COR-L47 (cell line): ENCODE measurements at regions not wholly inside any gene's neighbourhood (a gene's known extent, or its start where the extent isn't known, plus 50 kb on each side); places are given as distances from the start of the nearest gene placed in this dataset.

Source experiments
- DNase-seq: peaks from one replicate; lab custom pipeline; 2025; lab: John Stamatoyannopoulos, UW

DNA sequence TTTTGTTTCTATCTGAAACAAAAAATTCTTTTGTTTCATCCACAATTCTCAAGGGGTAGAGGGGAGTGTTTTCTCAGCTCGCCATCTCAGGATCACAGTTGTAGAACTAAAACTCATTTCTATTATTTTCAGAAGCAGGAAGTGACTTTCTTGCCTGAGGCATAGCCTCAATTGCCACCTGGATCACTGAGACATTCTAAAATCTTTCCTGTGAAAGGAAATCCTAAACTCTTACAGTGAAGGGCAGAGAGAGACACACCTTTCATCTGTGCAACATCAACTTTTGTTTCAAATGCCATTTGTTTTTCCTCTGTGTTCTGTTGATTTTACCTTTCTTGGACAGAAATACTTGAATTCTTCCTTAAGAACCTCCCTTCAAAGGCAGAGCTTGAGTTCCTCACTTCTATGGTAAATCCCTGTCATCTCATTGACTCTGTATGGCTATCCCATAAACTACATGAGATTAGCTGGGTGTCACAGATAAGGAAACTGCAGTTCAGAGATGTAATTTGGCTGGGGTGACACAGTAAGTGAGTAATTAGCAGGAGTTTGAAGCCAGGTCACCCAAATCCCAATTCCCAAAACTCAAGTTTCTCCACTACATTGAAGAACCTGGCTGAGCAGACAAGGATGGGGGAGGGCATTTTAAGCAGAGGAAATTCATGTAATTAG is 224.4 kb upstream of the HTR2A start:
- DNase-seq = no peak

DNA sequence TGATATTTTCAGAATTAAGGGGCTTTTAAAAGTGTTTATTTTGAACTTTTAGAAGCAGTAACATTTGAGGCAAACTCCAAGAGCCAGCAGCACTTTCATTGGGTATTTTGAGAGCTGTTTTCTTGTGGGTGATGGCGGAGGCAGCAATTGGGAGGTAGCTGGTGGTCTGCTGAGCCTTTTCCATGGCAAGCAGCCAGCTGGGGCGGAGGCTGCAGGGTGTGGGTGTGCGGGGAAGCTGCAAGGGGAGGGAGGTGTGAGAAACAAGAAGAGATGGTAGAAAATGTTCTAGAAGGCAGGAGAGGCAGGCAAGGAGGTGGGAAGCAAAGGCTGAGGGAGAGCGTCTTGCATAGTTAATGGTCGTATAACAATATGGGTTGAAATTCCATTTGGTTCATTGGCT is 223.4 kb upstream of the HTR2A start:
- DNase-seq = no peak

DNA sequence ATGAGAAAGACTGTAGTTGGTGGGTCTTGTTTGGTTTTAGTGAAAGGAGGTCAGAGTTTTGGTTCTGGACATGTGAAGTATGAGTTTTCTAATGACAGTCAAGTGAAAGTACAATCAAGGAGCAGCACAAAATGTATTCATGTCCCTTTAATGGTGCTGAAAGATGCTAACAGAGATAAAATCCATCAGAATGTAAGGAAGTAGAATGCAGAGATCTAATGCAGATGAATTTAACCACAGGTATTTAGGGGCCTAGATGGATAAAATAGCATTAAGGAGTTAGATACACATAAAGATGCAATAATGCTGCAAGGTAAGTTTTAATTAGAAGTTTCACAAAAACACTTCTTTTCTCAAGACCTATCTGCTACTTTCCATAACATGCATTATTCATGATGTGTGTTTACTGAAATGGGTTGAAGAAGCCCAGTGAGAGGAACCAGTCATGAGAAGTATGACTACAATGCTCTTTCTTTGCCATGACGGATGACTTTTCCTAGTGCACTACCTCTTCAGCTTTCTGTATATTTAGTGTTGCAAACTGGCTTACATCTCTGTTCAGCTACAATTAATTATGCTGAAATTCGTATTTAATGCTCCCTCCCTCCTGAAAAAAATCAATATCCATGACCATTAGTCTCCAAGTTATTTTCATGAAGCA is 222.9 kb upstream of the HTR2A start:
- no peak for DNase-seq

DNA sequence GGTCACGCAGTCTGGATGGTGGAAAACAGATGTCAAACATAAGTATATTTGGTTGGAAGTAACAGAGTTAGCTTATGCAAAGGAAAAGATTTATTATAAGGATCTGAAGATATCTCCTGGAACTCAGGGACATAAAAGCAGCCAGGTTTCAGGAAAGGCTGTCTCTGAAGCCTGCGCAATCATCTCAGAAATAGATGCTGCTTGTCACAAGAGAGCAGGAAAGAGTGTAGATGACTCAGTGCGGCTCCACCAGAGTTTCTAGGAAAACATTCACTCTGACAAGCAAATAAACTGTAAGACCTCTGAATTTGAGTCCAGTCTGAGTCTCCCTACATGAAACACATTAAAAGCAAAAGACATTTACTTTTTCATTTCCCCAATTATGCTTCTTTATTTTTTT is 220.4 kb upstream of the HTR2A start:
- DNase-seq = no peak

DNA sequence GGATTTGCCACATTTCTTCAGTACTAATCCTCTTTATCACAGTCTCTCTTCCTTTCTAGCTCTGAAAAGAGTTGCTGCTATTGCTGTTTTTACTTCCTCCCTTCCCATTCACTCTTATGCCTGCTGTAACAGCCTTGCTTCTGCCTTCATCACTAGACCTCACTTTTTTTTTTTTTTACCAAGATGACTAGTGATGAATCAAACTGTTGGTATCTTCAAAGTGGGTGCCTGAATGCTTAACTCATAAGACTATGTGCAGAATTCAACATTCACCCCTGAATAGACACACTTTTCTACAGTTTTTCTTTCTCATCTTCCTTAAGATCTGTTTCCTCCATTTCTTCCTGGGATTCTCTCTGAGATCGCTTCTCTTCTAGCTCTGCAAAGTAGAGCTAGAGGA is 217.2 kb upstream of the HTR2A start:
- no peak for DNase-seq

DNA sequence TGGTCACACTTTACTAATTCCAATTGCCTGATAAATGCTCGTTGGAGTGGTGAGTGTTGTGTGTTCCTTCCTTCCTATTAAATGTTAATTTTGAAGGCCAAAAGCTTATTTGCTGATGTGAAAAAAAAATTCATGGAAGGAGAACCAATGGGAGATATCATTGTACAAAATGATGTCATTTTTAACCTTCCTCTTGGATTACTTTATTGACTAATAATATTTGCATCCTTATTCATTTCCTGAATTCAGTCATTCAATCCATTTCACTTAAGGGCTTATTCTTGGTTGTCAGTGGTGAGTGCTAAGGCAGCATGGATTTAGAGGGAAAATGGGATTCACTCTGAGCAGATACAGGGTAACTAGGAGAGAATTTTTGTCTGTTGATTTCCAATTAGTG is 216.0 kb upstream of the HTR2A start:
- no peak for DNase-seq

DNA sequence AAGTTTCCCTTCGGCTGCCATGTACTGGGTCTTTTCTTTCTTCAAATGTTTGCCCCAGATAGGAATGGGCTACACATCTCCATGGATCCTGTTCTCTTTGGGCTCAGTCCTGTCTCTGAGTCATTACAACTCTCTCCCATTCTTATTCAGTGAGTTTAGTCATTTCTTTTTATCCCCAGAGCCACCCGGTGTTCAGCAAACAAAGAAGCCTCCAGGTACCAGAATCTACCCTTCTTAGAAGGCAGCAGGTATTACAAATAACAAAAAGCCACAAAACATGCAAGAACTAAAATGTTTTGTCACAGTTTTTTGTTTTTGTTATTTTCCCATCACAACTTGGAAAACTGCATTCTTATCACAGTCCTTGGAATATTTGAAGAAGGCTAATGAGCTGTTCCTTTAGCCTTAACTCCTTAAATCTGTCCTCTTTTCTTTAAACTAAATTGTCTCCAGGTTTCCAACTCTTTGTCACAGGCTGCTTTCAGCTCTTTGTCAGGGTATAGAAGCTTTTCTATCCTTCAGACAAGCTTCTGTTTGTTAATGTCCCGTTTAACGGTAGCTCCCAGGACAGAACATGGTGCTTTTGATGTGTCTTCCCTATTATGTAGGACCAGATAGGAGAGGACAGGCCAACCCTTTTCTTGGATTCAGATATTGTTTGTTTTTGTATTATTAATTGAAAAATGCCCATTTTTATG is 215.5 kb upstream of the HTR2A start:
- DNase-seq = no peak

DNA sequence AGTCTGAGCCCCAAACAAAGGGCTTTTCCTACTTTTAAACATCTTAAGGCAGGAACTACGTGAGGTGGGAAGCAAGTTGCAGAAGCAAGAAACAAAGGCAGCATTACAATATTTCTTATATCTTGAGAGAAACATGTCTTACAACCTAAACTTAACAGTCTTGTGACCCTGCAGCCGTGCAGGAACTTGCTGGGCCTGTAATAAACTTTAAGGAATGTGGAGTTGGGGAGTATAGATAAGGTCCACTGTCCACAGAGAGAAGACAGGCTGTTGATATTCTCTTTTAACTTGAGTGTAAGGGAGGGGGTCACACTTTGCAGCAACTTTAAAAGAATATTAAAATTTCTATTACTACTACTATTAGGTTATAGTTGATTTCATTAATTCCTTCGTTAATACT is 214.6 kb upstream of the HTR2A start:
- DNase-seq = no peak

DNA sequence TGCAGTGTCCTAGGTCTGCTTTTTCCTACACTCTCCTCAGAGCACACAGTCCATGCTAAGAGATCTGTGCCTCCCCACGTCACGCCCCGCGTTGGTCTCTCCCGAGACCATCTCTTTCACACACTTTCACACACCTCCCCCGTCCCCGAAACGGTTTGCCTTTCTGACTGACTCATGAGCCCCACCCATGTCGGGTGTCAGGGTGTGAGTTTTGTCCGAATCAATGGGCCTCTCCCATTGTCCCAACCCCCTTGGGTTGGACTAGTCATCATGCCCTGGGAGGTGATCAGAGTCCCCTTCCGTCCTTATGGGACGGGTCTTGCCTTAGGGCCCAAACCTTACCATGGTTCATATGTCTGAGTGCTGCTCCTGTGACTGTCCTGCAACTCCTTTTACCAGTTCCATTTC is 214.0 kb upstream of the HTR2A start:
- DNase-seq = no peak

DNA sequence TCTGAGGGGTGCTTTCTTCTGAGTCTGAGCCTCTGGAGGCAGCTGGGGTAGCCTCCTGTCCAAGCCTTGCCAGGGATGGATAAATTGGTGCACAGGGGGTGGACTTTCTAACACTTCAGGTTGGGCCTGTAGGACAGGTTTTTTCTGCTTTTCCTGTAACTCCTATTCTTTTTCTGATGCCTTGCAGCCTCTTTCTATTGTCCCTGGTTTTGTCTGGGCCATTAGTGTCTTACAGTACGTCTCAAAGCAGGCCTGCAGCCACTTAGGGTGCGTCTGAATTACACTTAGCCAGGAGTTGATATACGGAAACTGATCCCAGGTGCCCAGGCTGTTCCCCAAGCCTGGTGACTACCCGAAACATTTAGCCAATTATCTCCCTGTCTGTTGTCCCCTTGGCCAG is 213.3 kb upstream of the HTR2A start:
- no peak for DNase-seq

DNA sequence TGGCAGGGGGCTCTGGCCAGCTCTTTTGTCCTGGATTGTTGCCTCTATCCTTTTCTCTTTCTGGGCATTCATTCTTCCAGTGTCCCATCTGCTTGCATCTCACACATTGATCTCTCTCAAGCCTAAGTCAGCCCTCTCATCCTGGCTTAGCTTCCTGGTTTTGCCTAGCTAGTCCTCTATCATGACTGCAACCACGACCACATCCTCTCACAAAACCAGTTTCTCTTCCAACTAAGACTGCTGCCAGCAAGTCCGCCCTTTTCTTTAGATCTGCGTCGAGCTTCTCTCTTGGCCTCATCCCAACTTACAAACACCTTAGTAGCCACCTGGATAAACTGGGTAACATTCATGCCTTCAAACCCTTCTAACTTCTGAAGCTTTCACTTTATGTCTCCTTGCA is 212.2 kb upstream of the HTR2A start:
- no peak for DNase-seq

DNA sequence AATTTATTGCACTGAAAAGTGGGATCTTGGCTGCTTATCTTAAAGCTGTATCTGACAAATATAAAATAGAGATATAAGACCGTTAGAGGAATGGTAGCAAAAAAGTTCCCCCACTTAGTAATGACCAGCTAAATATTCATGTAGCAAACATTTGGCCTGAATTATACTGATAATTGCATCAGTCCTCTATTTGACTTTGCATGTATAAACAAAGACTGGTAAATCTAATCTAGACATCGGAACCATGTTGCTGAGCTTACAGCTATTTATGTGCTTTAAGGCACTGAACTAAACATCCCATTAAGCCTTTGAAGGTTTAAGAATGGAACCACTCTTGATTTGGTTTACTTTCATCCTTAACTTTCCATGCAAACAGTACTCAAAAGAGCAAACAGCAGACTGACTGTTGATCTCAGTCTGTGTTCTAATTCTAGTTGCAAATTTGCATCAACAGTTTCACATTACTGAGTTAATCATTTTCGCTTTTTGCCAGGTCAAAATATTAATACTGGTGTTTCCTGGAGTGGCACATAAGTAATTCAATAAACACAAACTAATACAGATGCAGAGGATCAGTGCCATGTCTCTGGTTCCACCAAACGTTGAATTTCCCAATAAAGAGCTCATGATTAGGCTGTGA is 203.5 kb upstream of the HTR2A start:
- DNase-seq = no peak

DNA sequence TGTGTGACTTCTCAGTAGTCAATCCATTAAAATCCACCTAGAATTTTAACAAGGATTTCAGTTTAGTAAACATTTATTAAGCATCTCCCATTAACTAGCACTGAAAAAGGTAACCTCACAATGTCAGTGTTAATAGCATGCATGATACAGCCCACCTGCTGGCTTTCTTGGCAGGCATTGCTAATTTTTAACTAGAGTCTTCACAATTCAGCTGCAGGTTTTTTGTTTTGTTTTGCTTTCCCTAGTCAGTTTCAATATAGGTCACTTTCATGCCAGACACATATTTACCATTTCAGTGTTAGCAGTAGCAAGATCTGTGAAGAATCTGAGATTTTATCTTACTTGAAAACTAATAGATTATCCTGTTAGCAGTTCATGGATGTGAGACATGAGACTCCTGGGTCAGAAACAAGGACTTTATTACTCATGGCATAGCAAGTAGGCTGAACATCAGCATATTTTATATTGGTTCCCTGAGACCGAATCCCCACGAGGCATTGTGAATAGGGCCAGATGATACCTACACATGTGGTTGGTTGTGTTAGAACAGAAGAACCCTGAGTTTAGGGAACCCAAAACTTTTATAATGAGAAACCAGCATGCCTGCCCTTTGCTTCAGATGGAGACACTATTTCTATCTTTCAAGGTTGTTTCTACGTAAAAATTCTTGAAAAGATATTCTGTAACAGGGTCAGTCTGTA is 198.0 kb upstream of the HTR2A start:
- DNase-seq = peak; percentile 22

DNA sequence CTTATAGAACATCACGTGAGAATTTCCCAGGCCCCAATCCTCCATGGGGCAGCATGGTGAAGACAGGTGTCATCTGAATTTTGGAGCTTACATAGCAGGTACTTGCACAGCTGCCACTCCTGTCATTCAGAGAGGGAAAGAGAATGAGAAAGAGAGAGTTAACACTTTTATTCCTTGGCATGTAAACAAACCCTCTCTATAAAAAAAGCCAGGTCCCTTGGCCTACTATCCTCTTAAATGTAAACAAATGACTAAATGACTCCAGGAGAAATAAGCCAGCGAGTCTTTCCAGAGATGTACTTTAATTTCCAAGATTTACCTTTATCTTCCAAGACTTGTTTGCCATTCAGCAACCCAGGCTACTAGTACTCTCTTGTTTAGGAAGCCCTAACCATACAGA is 195.3 kb upstream of the HTR2A start:
- DNase-seq = no peak

DNA sequence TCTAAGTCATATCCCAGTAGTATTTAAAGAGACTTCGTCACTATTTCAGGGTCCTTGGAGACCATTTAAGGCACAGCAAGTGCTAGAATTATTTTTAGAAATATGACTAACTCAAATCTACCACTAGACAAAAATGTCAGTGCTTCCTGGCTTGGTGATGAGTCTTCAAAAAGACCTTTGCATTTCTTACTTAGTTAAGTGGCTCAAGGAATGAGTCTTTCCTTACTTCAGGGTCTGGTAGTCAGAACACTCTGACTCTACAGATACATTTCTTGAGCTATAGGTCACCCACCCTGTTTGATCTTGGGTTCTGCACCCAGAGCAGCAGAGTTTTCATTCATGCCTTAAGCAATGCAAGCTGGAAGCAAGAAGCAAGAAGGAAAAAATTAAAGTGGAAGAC is 191.0 kb upstream of the HTR2A start:
- no peak for DNase-seq

DNA sequence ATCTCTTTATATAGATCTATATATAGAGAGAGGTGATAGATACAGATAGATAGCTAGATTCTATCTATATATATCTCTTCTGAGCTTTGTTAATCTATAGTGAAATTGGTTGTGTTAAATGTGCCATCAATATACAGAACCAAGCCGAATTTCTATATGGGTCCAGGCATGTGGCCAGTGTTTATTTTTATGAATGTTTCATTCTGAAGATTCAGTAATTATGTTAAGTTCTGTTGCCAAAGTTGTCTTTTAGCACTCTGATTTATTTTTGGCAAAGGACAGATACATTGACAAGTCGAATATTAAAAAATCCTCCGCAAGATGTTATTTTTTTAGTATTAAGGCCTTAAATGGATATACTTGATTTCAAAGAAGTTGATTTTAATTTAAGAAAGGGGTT is 190.4 kb upstream of the HTR2A start:
- DNase-seq = no peak

DNA sequence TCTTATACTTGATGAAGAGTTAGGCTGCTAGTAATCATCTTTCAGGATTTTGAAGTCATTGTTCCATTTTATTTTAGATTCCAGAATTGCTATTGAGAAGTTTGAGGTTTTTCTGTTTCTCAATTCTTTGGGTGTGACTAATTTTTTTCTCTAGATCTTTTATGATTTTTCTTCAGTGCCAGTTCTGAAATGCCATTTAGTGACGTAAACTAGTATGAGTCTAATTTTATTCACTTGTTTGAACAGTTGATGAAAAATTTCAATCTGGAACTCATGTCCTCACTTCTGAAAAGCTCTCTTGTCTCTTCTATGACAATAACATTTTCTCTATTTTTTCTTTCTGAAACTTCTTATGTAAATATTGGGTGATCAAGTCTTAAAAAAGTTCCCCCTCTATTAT is 188.5 kb upstream of the HTR2A start:
- no peak for DNase-seq

DNA sequence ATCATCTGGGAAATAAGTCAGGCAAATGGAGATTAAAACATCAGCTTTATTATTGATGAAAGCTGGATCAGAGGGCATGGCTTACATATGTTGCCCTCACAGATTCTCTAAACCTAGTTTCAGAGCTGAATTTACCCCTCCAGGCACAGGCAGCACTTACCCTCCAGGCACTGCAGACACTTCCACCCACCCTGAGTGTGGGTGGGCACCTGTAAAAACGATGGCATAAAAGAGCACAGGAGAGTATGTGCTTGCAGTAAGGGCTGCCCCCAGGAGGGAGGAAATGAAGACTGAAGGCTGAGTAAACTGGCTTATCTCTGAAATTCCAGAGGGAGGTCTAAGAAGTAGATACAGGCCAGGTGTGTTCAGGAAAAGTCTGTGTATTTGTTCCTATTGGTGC is 185.0 kb upstream of the HTR2A start:
- no peak for DNase-seq

DNA sequence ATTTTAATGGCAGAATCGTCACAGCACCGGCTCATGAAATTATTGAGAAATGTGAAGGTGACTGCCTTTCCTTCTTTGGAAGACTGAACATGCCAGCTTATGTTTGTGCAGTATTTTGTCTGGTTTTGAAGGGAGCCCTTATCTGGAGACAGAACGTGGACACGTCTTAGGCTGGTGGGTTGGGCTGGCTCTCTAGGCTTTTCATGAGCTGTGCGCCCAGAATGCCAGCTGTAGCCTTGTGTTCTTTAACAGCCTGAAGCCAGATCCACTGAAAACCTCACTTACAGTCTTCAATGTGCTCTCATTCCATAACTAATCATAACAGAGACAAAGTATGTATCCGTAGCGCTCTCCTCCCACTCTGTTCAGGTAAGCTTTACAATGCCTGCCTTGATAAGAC is 184.4 kb upstream of the HTR2A start:
- DNase-seq = no peak

DNA sequence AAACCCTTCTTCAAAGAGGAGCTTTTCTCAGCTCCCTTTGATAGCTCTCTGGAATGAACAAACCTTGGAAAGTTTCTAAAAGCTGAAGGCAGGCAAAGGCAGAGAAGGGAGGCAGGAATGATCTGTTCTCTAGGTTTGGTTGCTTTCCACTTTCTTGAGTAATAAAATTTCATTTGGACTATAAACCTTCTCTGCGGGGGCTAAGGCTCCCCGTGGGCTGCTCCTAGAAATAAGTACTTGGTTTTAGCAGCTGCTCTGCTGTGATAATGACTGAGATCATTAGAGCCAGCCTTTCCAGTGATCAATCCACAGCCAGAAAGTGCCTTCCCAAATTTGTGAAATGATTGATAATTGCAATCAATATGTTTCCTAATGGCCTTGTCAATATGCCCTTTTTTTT is 183.8 kb upstream of the HTR2A start:
- no peak for DNase-seq

DNA sequence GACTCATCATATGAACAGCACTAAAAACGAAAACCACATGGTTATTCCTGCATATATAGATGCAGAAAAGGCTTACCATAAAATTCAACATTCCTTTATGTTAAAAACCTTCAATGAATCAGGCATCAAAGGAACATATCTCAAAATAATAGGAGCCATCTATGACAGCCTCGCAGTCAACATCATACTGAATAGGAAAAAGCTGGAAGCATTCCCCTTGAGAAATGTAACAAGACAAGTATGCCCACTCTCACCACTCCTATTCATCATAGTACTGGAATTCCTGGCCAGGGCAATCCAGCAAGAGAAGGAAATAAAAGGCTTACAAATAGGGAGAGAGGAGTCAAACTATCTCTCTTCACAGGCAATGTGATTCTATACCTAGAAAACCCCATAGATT is 179.6 kb upstream of the HTR2A start:
- no peak for DNase-seq

DNA sequence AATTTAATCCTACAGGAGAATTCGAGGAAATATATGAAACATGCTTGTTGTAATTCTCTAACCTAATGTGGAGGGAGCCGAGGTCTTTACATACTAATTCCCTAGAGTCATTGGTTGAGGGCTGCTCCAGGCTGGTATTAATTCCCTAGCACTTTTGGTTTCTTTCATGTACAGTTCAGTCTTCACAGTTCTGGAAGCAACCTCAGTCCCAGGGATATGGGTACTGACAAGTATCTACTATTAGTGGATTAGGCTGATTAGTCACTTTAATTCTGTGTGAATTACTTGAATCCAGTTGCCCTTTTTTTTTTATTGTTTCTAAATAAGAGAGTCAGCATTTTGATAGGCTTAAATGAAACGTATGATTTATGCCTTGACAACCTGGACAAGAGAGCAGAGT is 172.3 kb upstream of the HTR2A start:
- DNase-seq = no peak

DNA sequence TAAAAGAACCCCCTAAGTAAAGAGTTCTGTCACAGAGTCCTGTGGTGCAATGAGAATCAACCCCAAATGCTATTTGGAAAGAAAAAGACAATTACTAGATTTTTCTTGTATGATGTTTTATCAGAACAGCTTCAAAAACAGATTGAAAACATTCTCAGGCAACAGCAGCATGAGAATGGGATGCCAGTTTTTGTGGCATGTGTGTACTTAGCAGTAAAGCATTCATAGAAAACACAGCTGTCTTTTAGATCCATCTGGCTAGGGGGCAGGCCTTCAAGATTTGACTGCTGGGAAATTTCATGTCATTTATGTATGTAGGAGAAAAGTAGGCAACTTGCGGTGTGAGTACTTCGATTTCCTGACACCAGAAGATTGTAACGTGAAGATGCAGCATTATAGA is 170.5 kb upstream of the HTR2A start:
- no peak for DNase-seq
